Suprapubic skin (tissue), 3 donors: ENCODE measurements at regions not wholly inside any gene's neighbourhood (a gene's known extent, or its start where the extent isn't known, plus 50 kb on each side); places are given as distances from the start of the nearest gene placed in this dataset.

Experiments used
- CTCF ChIP-seq, 2 donors: fragments of 200-600 bp in 1 of 2; fragments of 450-650 bp in 1 of 2; sonication (generic) in 1 of 2; IDR thresholded peaks; one replicate each; pipeline ENCODE4 v1.5.1; 2016 to 2019; ENCODE audit warnings: antibody characterized with exemption in 2 of 2, mild to moderate bottlenecking in 1 of 2, moderate library complexity in 1 of 2
- POLR2A ChIP-seq, 2 donors: fragments of 450-650 bp; IDR thresholded peaks; one replicate each; pipeline ENCODE4 v1.6.1; 2017; ENCODE audit warnings: antibody characterized with exemption in 2 of 2, mild to moderate bottlenecking in 2 of 2, moderate library complexity in 2 of 2

- TF ChIP-seq POLR2A (IDR thresholded peaks at IDR 0.05) (no peak), CTCF (IDR thresholded peaks at IDR 0.05) (no peak)
These were observed 129.6 kb upstream of the GPR149 start for GRCh38 chr3:154559623-154560022.
